GM12878 (cell line): ENCODE measurements at regions not wholly inside any gene's neighbourhood (a gene's known extent, or its start where the extent isn't known, plus 50 kb on each side); places are given as distances from the start of the nearest gene placed in this dataset.

Experiments
- ATAC-seq: fragments of 200-7000 bp; cut with Tn5 transposase; 3 replicates; pipeline ENCODE4 v1.9.1; 2020; ENCODE audit warnings: mild to moderate bottlenecking, moderate library complexity
- BruUV-seq: library from RNA; stranded (reverse); fragments of 400-500 nt; replicated peaks from 2 replicates; lab custom pipeline; 2021; lab: Mats Ljungman, UMichigan
- CTCF ChIA-PET: fragments of 300-600 bp; sonication (Branson Sonifier 250); formaldehyde crosslinking; extraction: SDS; loops from one replicate; lab custom pipeline; 2021; ENCODE audit warnings: inconsistent platforms; lab: Yijun Ruan, JAX
- POLR2A ChIA-PET: fragments of 350-600 bp; formaldehyde crosslinking; extraction: SDS; loops from one replicate; lab custom pipeline; 2021; ENCODE audit warnings: inconsistent platforms; lab: Charles Lee
- RAD21 ChIA-PET: fragments of 300-600 bp; sonication (Branson Sonifier 250); formaldehyde crosslinking; loops from one replicate; lab custom pipeline; 2023; ENCODE audit warnings: antibody characterized with exemption; ENCODE audit not compliant: unreplicated experiment; lab: Charles Lee
- SMC1A ChIA-PET: fragments of 300-600 bp; sonication (Branson Sonifier 250); formaldehyde crosslinking; loops from one replicate; lab custom pipeline; 2023; ENCODE audit not compliant: unreplicated experiment, uncharacterized antibody; lab: Charles Lee
- DNase-seq: peaks from one replicate; pipeline ENCODE4 v3.0.0-alpha.2; 2011; ENCODE audit warnings: low read depth, low spot score
- FAIRE-seq: peaks from 3 replicates; lab custom pipeline; 2011; peaks lifted over from hg19 to GRCh38; lab: Jason Lieb, UNC
- H2AFZ ChIP-seq: 2 replicates; pipeline ENCODE4 v1.6.0; 2011; ENCODE audit warnings: low read depth, low read length, control low read depth; ENCODE audit not compliant: control insufficient read depth
- H3K27ac ChIP-seq: 2 replicates; pipeline ENCODE4 v1.5.1; 2011; ENCODE audit warnings: control low read depth; ENCODE audit not compliant: control insufficient read depth, insufficient read depth
- H3K27me3 ChIP-seq, 2 experiments: replicated peaks in 1 of 2; 2 replicates each; pipeline versions ENCODE4 v1.6.0 to v1.6.1; 2011; ENCODE audit warnings: low read length in 1 of 2; ENCODE audit not compliant: control insufficient read depth in 2 of 2, insufficient read depth in 2 of 2
- H3K36me3 ChIP-seq, 2 experiments: 2 replicates each; pipeline ENCODE4 v1.5.1; 2011; ENCODE audit warnings: low read length in 1 of 2; ENCODE audit not compliant: control insufficient read depth in 2 of 2, insufficient read depth in 2 of 2
- H3K4me1 ChIP-seq: 2 replicates; pipeline ENCODE4 v1.6.1; 2011; ENCODE audit warnings: mild to moderate bottlenecking, low read length, moderate library complexity, mixed read lengths; ENCODE audit not compliant: control insufficient read depth, insufficient read depth
- H3K4me2 ChIP-seq: 2 replicates; pipeline ENCODE4 v1.6.0; 2011; ENCODE audit warnings: control low read depth; ENCODE audit not compliant: control insufficient read depth, insufficient read depth
- H3K4me3 ChIP-seq: fragments of 200-600 bp; sonication (generic); 2 replicates; pipeline ENCODE4 v1.5.1; 2016
- H3K79me2 ChIP-seq: 2 replicates; pipeline ENCODE4 v1.6.0; 2011; ENCODE audit warnings: low read length; ENCODE audit not compliant: control insufficient read depth, insufficient read depth
- H3K9ac ChIP-seq: 2 replicates; pipeline ENCODE4 v1.8.0; 2011; ENCODE audit warnings: low read length, control low read depth, mixed read lengths; ENCODE audit not compliant: control insufficient read depth, insufficient read depth
- H3K9me3 ChIP-seq: replicated peaks from 3 replicates; pipeline ENCODE4 v1.5.1; 2011; ENCODE audit warnings: mild to moderate bottlenecking, low read length; ENCODE audit not compliant: control insufficient read depth, insufficient read depth
- H4K20me1 ChIP-seq: 2 replicates; pipeline ENCODE4 v1.6.0; 2011; ENCODE audit not compliant: control insufficient read depth, insufficient read depth
- ASH2L ChIP-seq: fragments of 300-600, 200-600 bp; sonication (generic); IDR thresholded peaks from 2 replicates; pipeline ENCODE4 v1.6.1; 2017; ENCODE audit warnings: low read depth, mild to moderate bottlenecking, borderline replicate concordance
- BACH1 ChIP-seq: fragments of 450-650 bp; IDR thresholded peaks from 2 replicates; pipeline ENCODE4 v1.6.1; 2017; ENCODE audit warnings: mild to moderate bottlenecking, borderline replicate concordance
- BRCA1 ChIP-seq: IDR thresholded peaks from 2 replicates; pipeline ENCODE4 v1.6.1; 2011; ENCODE audit warnings: low read depth, low read length, improper control_type of control experiment
- CBX3 ChIP-seq: fragments of 200-600 bp; sonication (generic); IDR thresholded peaks from 2 replicates; pipeline ENCODE4 v1.6.1; 2016; ENCODE audit warnings: low read depth, borderline replicate concordance
- CTCF ChIP-seq, 3 experiments: IDR thresholded peaks in 2 of 3; conservative IDR thresholded peaks in 1 of 3; 2 replicates each; pipeline ENCODE4 v1.5.1; 2011; ENCODE audit warnings: low read depth in 3 of 3, low read length in 3 of 3, mild to moderate bottlenecking in 3 of 3, control low read depth in 2 of 3, moderate library complexity in 2 of 3, inconsistent platforms in 1 of 3, mixed read lengths in 1 of 3; ENCODE audit not compliant: control insufficient read depth in 2 of 3, insufficient read depth in 1 of 3; ENCODE audit errors: extremely low read depth in 1 of 3
- EGR1 ChIP-seq, 2 experiments: IDR thresholded peaks; 1 replicate in 1 of 2; 2 replicates in 1 of 2; pipeline ENCODE4 v1.6.1; 2011 to 2012; ENCODE audit warnings: low read depth in 2 of 2, low read length in 2 of 2, borderline replicate concordance in 1 of 2, mild to moderate bottlenecking in 1 of 2, moderate library complexity in 1 of 2
- EP300 ChIP-seq, 2 experiments: fragments of 150-350 bp in 1 of 2; IDR thresholded peaks; 2 replicates each; pipeline ENCODE4 v1.6.1; 2011 to 2012; ENCODE audit warnings: low read depth in 2 of 2, low read length in 2 of 2, borderline replicate concordance in 1 of 2, improper control_type of control experiment in 1 of 2, inconsistent platforms in 1 of 2; ENCODE audit not compliant: control insufficient read depth in 1 of 2
- GATAD2B ChIP-seq: fragments of 450-650 bp; conservative IDR thresholded peaks from 2 replicates; pipeline ENCODE4 v1.6.1; 2017; ENCODE audit warnings: low read depth, mild to moderate bottlenecking, moderate library complexity
- JUNB ChIP-seq: IDR thresholded peaks from 2 replicates; pipeline ENCODE4 v1.6.1; 2016; ENCODE audit warnings: antibody characterized with exemption, mild to moderate bottlenecking
- KAT2A ChIP-seq: conservative IDR thresholded peaks from 2 replicates; pipeline ENCODE4 v1.6.1; 2011; ENCODE audit warnings: low read depth, low read length; ENCODE audit not compliant: control insufficient read depth
- MEF2A ChIP-seq: IDR thresholded peaks from 2 replicates; pipeline ENCODE4 v1.6.1; 2011; ENCODE audit warnings: low read depth, mild to moderate bottlenecking, low read length, moderate library complexity; ENCODE audit not compliant: insufficient read depth
- NFXL1 ChIP-seq: fragments of 450-650 bp; IDR thresholded peaks from 2 replicates; pipeline ENCODE4 v1.6.1; 2017; ENCODE audit warnings: antibody characterized with exemption, mild to moderate bottlenecking, borderline replicate concordance
- POLR2AphosphoS5 ChIP-seq: IDR thresholded peaks from 2 replicates; pipeline ENCODE4 v1.6.1; 2011; ENCODE audit warnings: mild to moderate bottlenecking, low read length, inconsistent platforms
- RELB ChIP-seq: fragments of 450-650 bp; IDR thresholded peaks from 2 replicates; pipeline ENCODE4 v1.6.1; 2017; ENCODE audit warnings: low read depth, mild to moderate bottlenecking, moderate library complexity
- SMAD5 ChIP-seq: IDR thresholded peaks from 2 replicates; pipeline ENCODE4 v1.6.1; 2016; ENCODE audit warnings: antibody characterized with exemption, low read depth
- SREBF1 ChIP-seq: IDR thresholded peaks from 2 replicates; pipeline ENCODE4 v1.6.1; 2012; ENCODE audit warnings: mild to moderate bottlenecking, low read length
- STAT1 ChIP-seq: fragments of 450-650 bp; conservative IDR thresholded peaks from 2 replicates; pipeline ENCODE4 v1.6.1; 2014; ENCODE audit warnings: antibody characterized with exemption, mild to moderate bottlenecking
- TAF1 ChIP-seq: IDR thresholded peaks from 2 replicates; pipeline ENCODE4 v1.6.1; 2011; ENCODE audit warnings: mild to moderate bottlenecking, low read depth, low read length, borderline replicate concordance
- ZNF217 ChIP-seq: fragments of 450-650 bp; IDR thresholded peaks from 2 replicates; pipeline ENCODE4 v1.6.1; 2017; ENCODE audit warnings: antibody characterized with exemption, mild to moderate bottlenecking
- WGBS: methylation state at CpG from one replicate; pipeline ENCODE4 v1.1.6; 2016; ENCODE audit warnings: low lambda C conversion rate; ENCODE audit not compliant: insufficient replicate concordance, insufficient coverage; ENCODE audit errors: missing lambda C conversion rate; 5-methylcytosine and 5-hydroxymethylcytosine counted together
- in situ Hi-C: fragments of 300-500 bp; cut with MboI; formaldehyde crosslinking; loops from 9 replicates; pipeline ENCODE4 v1.14.3; 2018; ENCODE audit warnings: mixed read lengths
- intact Hi-C: fragments of 100-400 bp; cut with micrococcal nuclease; formaldehyde crosslinking; loops from one replicate; pipeline ENCODE4 v1.14.2; 2022; ENCODE audit not compliant: unreplicated experiment

- ChIA-PET SMC1A (no interaction called here), CTCF (no interaction called here), POLR2A (no interaction called here), RAD21 (no interaction called here)
- Histone ChIP-seq H3K4me2 (no peak overlapping the region), H3K9me3 (no peaks in the 10 kb centered on the region), H3K27ac (no peak overlapping the region), H2AFZ (no peak overlapping the region), H3K36me3 (no peaks in the 10 kb centered on the region), H3K4me1 (no peaks in the 10 kb centered on the region), H3K27me3 (no peaks in the 10 kb centered on the region), H3K9ac (no peak overlapping the region), H3K79me2 (no peaks in the 10 kb centered on the region), H4K20me1 (no peaks in the 10 kb centered on the region), H3K4me3 (no peak overlapping the region)
- no peak for FAIRE-seq
- no TSS peak for BruUV-seq
- intact Hi-C loops (no loop called here), in situ Hi-C loops (no loop called here)
- 8% methylated on average over 2 of the region's 2 CpGs for WGBS
- no peak for DNase-seq
- no peak for TF ChIP-seq MEF2A
- no peak for TF ChIP-seq SREBF1
- no peak for TF ChIP-seq POLR2AphosphoS5
- TF ChIP-seq SMAD5: no peak
- no peak for TF ChIP-seq RELB
- TF ChIP-seq KAT2A: no peak
- TF ChIP-seq STAT1: no peak
- TF ChIP-seq NFXL1: no peak
- no peak for TF ChIP-seq CBX3
- no peak for TF ChIP-seq EGR1 (IDR thresholded peaks at IDR 0.05; ENCODE audit: borderline replicate concordance in 1 of 2, low read depth in 2 of 2, low read length in 2 of 2)
- TF ChIP-seq BRCA1: no peak
- no peak for TF ChIP-seq BACH1
- no peak for TF ChIP-seq TAF1
- TF ChIP-seq ASH2L: no peak
- no peak for TF ChIP-seq GATAD2B
- no peak for TF ChIP-seq EP300 (IDR thresholded peaks at IDR 0.05; ENCODE audit: borderline replicate concordance in 1 of 2, control insufficient read depth in 1 of 2, low read depth in 2 of 2, low read length in 2 of 2)
- TF ChIP-seq CTCF (IDR thresholded peaks at IDR 0.05 in 2 of 3, conservative IDR thresholded peaks at IDR 0.05 in 1 of 3; ENCODE audit: control insufficient read depth in 2 of 3, extremely low read depth in 1 of 3, insufficient read depth in 1 of 3, low read depth in 3 of 3, low read length in 3 of 3): no peak
- no peak for TF ChIP-seq JUNB
- TF ChIP-seq ZNF217: no peak
- no peak for ATAC-seq
Measured at GRCh38 chr1:189764391-189765320, 713.0 kb downstream of the BRINP3 start.
